22Rv1 (cell line): ENCODE measurements at regions not wholly inside any gene's neighbourhood (a gene's known extent, or its start where the extent isn't known, plus 50 kb on each side); places are given as distances from the start of the nearest gene placed in this dataset.

Source experiments
- ZFX ChIP-seq: fragments of 450-650 bp; IDR thresholded peaks from 2 replicates; pipeline ENCODE4 v1.6.1; 2017; ENCODE audit warnings: antibody characterized with exemption, borderline replicate concordance
- TF ChIP-seq, protein P1 (sequence below): fragments of 450-650 bp; IDR thresholded peaks from 2 replicates; pipeline ENCODE4 v1.5.1; 2017; ENCODE audit warnings: mild to moderate bottlenecking

DNA sequence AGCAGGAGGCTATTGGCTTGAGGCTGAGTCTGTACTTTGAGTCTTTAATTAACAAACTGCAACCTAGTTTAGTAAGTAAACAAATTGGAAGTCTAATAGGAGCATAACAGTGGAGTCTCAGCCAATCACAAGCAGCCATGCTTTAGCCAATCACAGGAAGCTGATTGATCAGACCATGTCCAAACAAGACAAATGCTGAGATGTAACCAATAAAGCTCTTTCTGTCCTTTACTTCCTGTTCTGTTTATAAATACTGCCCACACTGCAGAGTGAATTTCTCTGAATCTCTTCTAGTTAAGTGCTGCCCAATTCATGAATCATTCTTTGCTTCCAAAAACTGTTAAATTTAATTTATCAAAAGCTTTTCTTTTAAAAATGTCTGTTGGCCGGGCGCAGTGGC lies 146.6 kb upstream of the DLX2 start:
- TF ChIP-seq, protein P1, sequence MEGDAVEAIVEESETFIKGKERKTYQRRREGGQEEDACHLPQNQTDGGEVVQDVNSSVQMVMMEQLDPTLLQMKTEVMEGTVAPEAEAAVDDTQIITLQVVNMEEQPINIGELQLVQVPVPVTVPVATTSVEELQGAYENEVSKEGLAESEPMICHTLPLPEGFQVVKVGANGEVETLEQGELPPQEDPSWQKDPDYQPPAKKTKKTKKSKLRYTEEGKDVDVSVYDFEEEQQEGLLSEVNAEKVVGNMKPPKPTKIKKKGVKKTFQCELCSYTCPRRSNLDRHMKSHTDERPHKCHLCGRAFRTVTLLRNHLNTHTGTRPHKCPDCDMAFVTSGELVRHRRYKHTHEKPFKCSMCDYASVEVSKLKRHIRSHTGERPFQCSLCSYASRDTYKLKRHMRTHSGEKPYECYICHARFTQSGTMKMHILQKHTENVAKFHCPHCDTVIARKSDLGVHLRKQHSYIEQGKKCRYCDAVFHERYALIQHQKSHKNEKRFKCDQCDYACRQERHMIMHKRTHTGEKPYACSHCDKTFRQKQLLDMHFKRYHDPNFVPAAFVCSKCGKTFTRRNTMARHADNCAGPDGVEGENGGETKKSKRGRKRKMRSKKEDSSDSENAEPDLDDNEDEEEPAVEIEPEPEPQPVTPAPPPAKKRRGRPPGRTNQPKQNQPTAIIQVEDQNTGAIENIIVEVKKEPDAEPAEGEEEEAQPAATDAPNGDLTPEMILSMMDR = no peak
- TF ChIP-seq ZFX = no peak
